ENCODE measurements at regions not wholly inside any gene's neighbourhood (a gene's known extent, or its start where the extent isn't known, plus 50 kb on each side); places are given as distances from the start of the nearest gene placed in this dataset.

DNA sequence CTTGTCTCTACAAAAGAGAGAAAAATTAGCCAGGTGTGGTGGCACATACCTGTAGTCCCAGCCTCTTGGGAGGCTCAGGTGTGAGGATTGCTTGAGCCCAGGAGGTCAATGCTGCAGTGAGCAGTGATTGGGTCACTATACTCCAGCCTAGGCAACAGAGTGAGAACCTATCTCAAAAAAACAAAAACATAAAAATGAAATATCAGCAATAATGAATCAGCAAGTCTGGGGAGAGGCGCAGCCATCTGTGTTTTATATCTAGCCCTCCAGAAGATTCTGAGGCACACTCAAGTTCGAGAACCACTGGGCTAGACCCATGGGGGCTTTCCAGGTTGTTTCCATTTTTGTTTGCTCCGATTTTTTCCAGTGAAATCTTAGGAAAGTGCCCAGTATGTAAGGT, 88.1 kb upstream of the BCL6 start:
- POLR2A ChIA-PET (ENCODE audit: unreplicated experiment), result no interaction called here
- in situ Hi-C loops (cut with MboI; ENCODE audit: low sequenced_read_pairs), result no loop called here
- no peak for ATAC-seq (ENCODE audit: low read depth)

More for the DNA sequence above, 88.1 kb upstream of the BCL6 start:
- H3K23ac ChIP-seq (ENCODE audit: low read depth, low read length), result no peak overlapping the region
- intact Hi-C loops (cut with micrococcal nuclease) (no loop called here), dilution Hi-C loops (cut with HindIII; ENCODE audit: low sequenced_read_pairs, unreplicated experiment) (no loop called here)
- H3K9me3 ChIP-seq (ENCODE audit: control insufficient read depth, insufficient read depth, low read length), result no peaks in the 10 kb centered on the region; the same call in 1 of the 2 replicates
- WGBS, 2 experiments (ENCODE audit: extremely low coverage in 2 of 2, insufficient read length in 1 of 2), result no CpG with 5 or more reads among the region's 3 CpGs
- TF ChIP-seq POLR2A (IDR thresholded peaks at IDR 0.05; ENCODE audit: low read depth, low read length) (no peak), RAD21 (IDR thresholded peaks at IDR 0.05; ENCODE audit: low read length) (no peak), MAZ (IDR thresholded peaks at IDR 0.05; ENCODE audit: borderline replicate concordance, low read depth, low read length) (no peak), CHD1 (IDR thresholded peaks at IDR 0.05; ENCODE audit: low read depth, low read length) (no peak), RFX5 (IDR thresholded peaks at IDR 0.05; ENCODE audit: low read depth, low read length) (no peak), NFE2L2 (IDR thresholded peaks at IDR 0.05; ENCODE audit: low read depth, low read length) (no peak), MAFK (IDR thresholded peaks at IDR 0.05; ENCODE audit: low read depth, low read length) (no peak), CEBPB (IDR thresholded peaks at IDR 0.05; ENCODE audit: low read depth, low read length) (no peak), FOS (IDR thresholded peaks at IDR 0.05; ENCODE audit: low read depth, low read length) (no peak)
- TF ChIP-seq, protein P1, sequence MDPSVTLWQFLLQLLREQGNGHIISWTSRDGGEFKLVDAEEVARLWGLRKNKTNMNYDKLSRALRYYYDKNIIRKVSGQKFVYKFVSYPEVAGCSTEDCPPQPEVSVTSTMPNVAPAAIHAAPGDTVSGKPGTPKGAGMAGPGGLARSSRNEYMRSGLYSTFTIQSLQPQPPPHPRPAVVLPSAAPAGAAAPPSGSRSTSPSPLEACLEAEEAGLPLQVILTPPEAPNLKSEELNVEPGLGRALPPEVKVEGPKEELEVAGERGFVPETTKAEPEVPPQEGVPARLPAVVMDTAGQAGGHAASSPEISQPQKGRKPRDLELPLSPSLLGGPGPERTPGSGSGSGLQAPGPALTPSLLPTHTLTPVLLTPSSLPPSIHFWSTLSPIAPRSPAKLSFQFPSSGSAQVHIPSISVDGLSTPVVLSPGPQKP (IDR thresholded peaks at IDR 0.05; ENCODE audit: borderline replicate concordance, low read depth, low read length), result no peak
- TF ChIP-seq, protein P2, sequence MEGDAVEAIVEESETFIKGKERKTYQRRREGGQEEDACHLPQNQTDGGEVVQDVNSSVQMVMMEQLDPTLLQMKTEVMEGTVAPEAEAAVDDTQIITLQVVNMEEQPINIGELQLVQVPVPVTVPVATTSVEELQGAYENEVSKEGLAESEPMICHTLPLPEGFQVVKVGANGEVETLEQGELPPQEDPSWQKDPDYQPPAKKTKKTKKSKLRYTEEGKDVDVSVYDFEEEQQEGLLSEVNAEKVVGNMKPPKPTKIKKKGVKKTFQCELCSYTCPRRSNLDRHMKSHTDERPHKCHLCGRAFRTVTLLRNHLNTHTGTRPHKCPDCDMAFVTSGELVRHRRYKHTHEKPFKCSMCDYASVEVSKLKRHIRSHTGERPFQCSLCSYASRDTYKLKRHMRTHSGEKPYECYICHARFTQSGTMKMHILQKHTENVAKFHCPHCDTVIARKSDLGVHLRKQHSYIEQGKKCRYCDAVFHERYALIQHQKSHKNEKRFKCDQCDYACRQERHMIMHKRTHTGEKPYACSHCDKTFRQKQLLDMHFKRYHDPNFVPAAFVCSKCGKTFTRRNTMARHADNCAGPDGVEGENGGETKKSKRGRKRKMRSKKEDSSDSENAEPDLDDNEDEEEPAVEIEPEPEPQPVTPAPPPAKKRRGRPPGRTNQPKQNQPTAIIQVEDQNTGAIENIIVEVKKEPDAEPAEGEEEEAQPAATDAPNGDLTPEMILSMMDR (conservative IDR thresholded peaks at IDR 0.05; ENCODE audit: low read depth, low read length), result no peak
- TF ChIP-seq, protein P3, sequence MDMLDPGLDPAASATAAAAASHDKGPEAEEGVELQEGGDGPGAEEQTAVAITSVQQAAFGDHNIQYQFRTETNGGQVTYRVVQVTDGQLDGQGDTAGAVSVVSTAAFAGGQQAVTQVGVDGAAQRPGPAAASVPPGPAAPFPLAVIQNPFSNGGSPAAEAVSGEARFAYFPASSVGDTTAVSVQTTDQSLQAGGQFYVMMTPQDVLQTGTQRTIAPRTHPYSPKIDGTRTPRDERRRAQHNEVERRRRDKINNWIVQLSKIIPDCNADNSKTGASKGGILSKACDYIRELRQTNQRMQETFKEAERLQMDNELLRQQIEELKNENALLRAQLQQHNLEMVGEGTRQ (IDR thresholded peaks at IDR 0.05; ENCODE audit: low read depth, low read length), result no peak
- no peak overlapping the region for H3K9ac ChIP-seq (ENCODE audit: low read depth, low read length)
- H3K14ac ChIP-seq (replicated peaks; ENCODE audit: low read depth, low read length), result no peak overlapping the region
- H4K8ac ChIP-seq (ENCODE audit: low read depth in 2 of 2, low read length in 2 of 2), result no peak overlapping the region
- no peak overlapping the region for H3K27ac ChIP-seq (ENCODE audit: insufficient read depth, low read length)
- no peak overlapping the region for H2AK9ac ChIP-seq (replicated peaks; ENCODE audit: low read depth, low read length, poor library complexity)
- CTCF ChIA-PET, result no interaction called here
- no peaks in the 10 kb centered on the region for H4K20me1 ChIP-seq (ENCODE audit: insufficient read depth, low read length)
- DNase-seq, result no peak
- H3K4me1 ChIP-seq (ENCODE audit: control insufficient read depth, insufficient read depth, low read length), result peaks cover 8% of the 10 kb centered on the region
- H2BK15ac ChIP-seq (ENCODE audit: low read depth, low read length), result no peak overlapping the region
- no peak overlapping the region for H3K4me2 ChIP-seq (ENCODE audit: low read depth, low read length)
- H4K91ac ChIP-seq (ENCODE audit: insufficient read depth, low read depth, low read length), result no peak overlapping the region
- no peak overlapping the region for H2AK5ac ChIP-seq (ENCODE audit: low read depth, low read length)
- no peak overlapping the region for H2BK20ac ChIP-seq (ENCODE audit: low read depth, low read length)
- no peak overlapping the region for H2BK120ac ChIP-seq (ENCODE audit: low read depth, low read length)
- no peak overlapping the region for H2AFZ ChIP-seq (replicated peaks; ENCODE audit: low read length, poor library complexity)
- H2BK5ac ChIP-seq (ENCODE audit: low read depth, low read length, poor library complexity, severe bottlenecking), result no peak overlapping the region
- no peak overlapping the region for H3K56ac ChIP-seq (ENCODE audit: extremely low read depth, insufficient read depth, low read length)
- no peak overlapping the region for H3K4ac ChIP-seq (ENCODE audit: low read depth, low read length)
- H3K18ac ChIP-seq (ENCODE audit: low read depth, low read length), result no peak overlapping the region
- no peak overlapping the region for H4K5ac ChIP-seq (ENCODE audit: low read depth, low read length)
- H3K36me3 ChIP-seq (ENCODE audit: control insufficient read depth, insufficient read depth, low read length), result no peaks in the 10 kb centered on the region
- no peaks in the 10 kb centered on the region for H3K79me1 ChIP-seq (ENCODE audit: low read depth in 1 of 2, low read length in 2 of 2)
- peaks cover 11% of the 10 kb centered on the region; the same call in 1 of the 2 replicates for H3K9me1 ChIP-seq (ENCODE audit: insufficient read depth, low read length)
- H3K27me3 ChIP-seq (ENCODE audit: control insufficient read depth, insufficient read depth, low read length), result peaks cover 15% of the 10 kb centered on the region
- no peak overlapping the region for H3K4me3 ChIP-seq (ENCODE audit: insufficient read depth, low read depth, low read length)
- no TSS peak for BruUV-seq (replicated peaks)

All from IMR-90 (cell line).